ENCODE measurements at regions not wholly inside any gene's neighbourhood (a gene's known extent, or its start where the extent isn't known, plus 50 kb on each side); places are given as distances from the start of the nearest gene placed in this dataset.
A peak's percentile ranks its signal among the peaks of the same experiment; 100 is the strongest.
"Not testable (repeated sequence)": the region's sequence is repeated elsewhere in the genome, so short reads cannot be mapped to it uniquely, and the experiment has no call there.

- no peak overlapping the region for H3K27ac ChIP-seq (ENCODE audit: low read length)
- no peak for DNase-seq
- no peak for ATAC-seq
- no peaks in the 10 kb centered on the region for H3K27me3 ChIP-seq (ENCODE audit: control insufficient read depth, insufficient read depth)
- no peak overlapping the region for H3K4me3 ChIP-seq (ENCODE audit: low read length)
- no peaks in the 10 kb centered on the region for H3K9me3 ChIP-seq (ENCODE audit: control insufficient read depth, low read length)
- intact Hi-C loops (cut with DNase I) = no loop called here
- no peaks in the 10 kb centered on the region for H3K4me1 ChIP-seq (ENCODE audit: control insufficient read depth, insufficient read depth, low read length)
- WGBS = 98% methylated on average over 2 of the region's 2 CpGs
These were observed 65.0 kb upstream of the ACYP2 start for GRCh38 chr2:54050445-54050844.

GRCh38 chr2:54049365-54049764, 66.0 kb upstream of the ACYP2 start:
- H3K4me3 ChIP-seq (ENCODE audit: low read length) = no peak overlapping the region
- ATAC-seq = no peak
- H3K9me3 ChIP-seq (ENCODE audit: control insufficient read depth, low read length) = no peaks in the 10 kb centered on the region
- DNase-seq = no peak
- whole genome bisulfite sequencing = 81% methylated on average over 1 of the region's 1 CpG
- H3K4me1 ChIP-seq (ENCODE audit: control insufficient read depth, insufficient read depth, low read length) = no peaks in the 10 kb centered on the region
- intact Hi-C loops (cut with DNase I) = no loop called here
- H3K27ac ChIP-seq (ENCODE audit: low read length) = no peak overlapping the region
- H3K27me3 ChIP-seq (ENCODE audit: control insufficient read depth, insufficient read depth) = no peaks in the 10 kb centered on the region

- DNase-seq; H3K27me3 ChIP-seq (ENCODE audit: control insufficient read depth, insufficient read depth); H3K4me3 ChIP-seq (ENCODE audit: low read length); ATAC-seq; H3K27ac ChIP-seq (ENCODE audit: low read length); intact Hi-C loops (cut with DNase I); H3K9me3 ChIP-seq (ENCODE audit: control insufficient read depth, low read length); H3K4me1 ChIP-seq (ENCODE audit: control insufficient read depth, insufficient read depth, low read length): not testable (repeated sequence)
- 87% methylated on average over 7 of the region's 7 CpGs for WGBS
These were observed 66.5 kb upstream of the ACYP2 start for GRCh38 chr2:54048896-54049295.

- H3K27me3 ChIP-seq (ENCODE audit: control insufficient read depth, insufficient read depth) = no peaks in the 10 kb centered on the region
- peaks cover 2% of the 10 kb centered on the region for H3K4me1 ChIP-seq (ENCODE audit: control insufficient read depth, insufficient read depth, low read length)
- WGBS = over 99% methylated on average over 2 of the region's 2 CpGs
- DNase-seq (no peak), ATAC-seq (peak in 1 of 2 donors; percentile 19)
- H3K9me3 ChIP-seq (ENCODE audit: control insufficient read depth, low read length) = no peaks in the 10 kb centered on the region
- H3K4me3 ChIP-seq (ENCODE audit: low read length) = no peak overlapping the region
- H3K27ac ChIP-seq (ENCODE audit: low read length) = no peak overlapping the region
- intact Hi-C loops (cut with DNase I) = no loop called here
These were observed 67.2 kb upstream of the ACYP2 start for GRCh38 chr2:54048117-54048785.

GRCh38 chr2:54047658-54048057, 67.8 kb upstream of the ACYP2 start:
- Histone ChIP-seq H3K4me3 (ENCODE audit: low read length) (no peak overlapping the region), H3K4me1 (ENCODE audit: control insufficient read depth, insufficient read depth, low read length) (peaks cover 2% of the 10 kb centered on the region), H3K9me3 (ENCODE audit: control insufficient read depth, low read length) (no peaks in the 10 kb centered on the region), H3K27me3 (ENCODE audit: control insufficient read depth, insufficient read depth) (no peaks in the 10 kb centered on the region), H3K27ac (ENCODE audit: low read length) (no peak overlapping the region)
- ATAC-seq (no peak), DNase-seq (no peak)
- intact Hi-C loops (cut with DNase I) = no loop called here
- 75% methylated on average over 3 of the region's 3 CpGs for WGBS

GRCh38 chr2:54047091-54047490, 68.3 kb upstream of the ACYP2 start:
- Histone ChIP-seq H3K4me1 (ENCODE audit: control insufficient read depth, insufficient read depth, low read length) (peaks cover 2% of the 10 kb centered on the region), H3K27me3 (ENCODE audit: control insufficient read depth, insufficient read depth) (no peaks in the 10 kb centered on the region), H3K9me3 (ENCODE audit: control insufficient read depth, low read length) (no peaks in the 10 kb centered on the region), H3K27ac (ENCODE audit: low read length) (no peak overlapping the region), H3K4me3 (ENCODE audit: low read length) (no peak overlapping the region)
- ATAC-seq = no peak
- DNase-seq = no peak
- WGBS = 86% methylated on average over 4 of the region's 4 CpGs
- intact Hi-C loops (cut with DNase I) = no loop called here

GRCh38 chr2:54042897-54043620, 72.3 kb upstream of the PSME4 start:
- no peak overlapping the region for H3K4me3 ChIP-seq (ENCODE audit: low read length)
- H3K27ac ChIP-seq (ENCODE audit: low read length) = peak overlapping the region; percentile 56
- H3K9me3 ChIP-seq (ENCODE audit: control insufficient read depth, low read length) = no peaks in the 10 kb centered on the region
- WGBS = 64% methylated on average over 2 of the region's 2 CpGs
- peaks cover 4% of the 10 kb centered on the region for H3K4me1 ChIP-seq (ENCODE audit: control insufficient read depth, insufficient read depth, low read length)
- no peaks in the 10 kb centered on the region for H3K27me3 ChIP-seq (ENCODE audit: control insufficient read depth, insufficient read depth)
- no peak for DNase-seq
- ATAC-seq = peak; percentile 42 to 53
- intact Hi-C loops (cut with DNase I) = no loop called here

- Histone ChIP-seq H3K9me3 (ENCODE audit: control insufficient read depth, low read length) (no peaks in the 10 kb centered on the region), H3K27me3 (ENCODE audit: control insufficient read depth, insufficient read depth) (no peaks in the 10 kb centered on the region), H3K27ac (ENCODE audit: low read length) (peak overlapping the region; percentile 56), H3K4me3 (ENCODE audit: low read length) (no peak overlapping the region), H3K4me1 (ENCODE audit: control insufficient read depth, insufficient read depth, low read length) (peaks cover 4% of the 10 kb centered on the region)
- no peak for DNase-seq
- intact Hi-C loops (cut with DNase I) = no loop called here
- ATAC-seq = no peak
- WGBS = 52% methylated on average over 2 of the region's 2 CpGs
These were observed 71.5 kb upstream of the PSME4 start for GRCh38 chr2:54042341-54042740.

GRCh38 chr2:54041135-54041534, 70.3 kb upstream of the PSME4 start:
- Histone ChIP-seq H3K4me1 (ENCODE audit: control insufficient read depth, insufficient read depth, low read length) (peaks cover 4% of the 10 kb centered on the region), H3K27me3 (ENCODE audit: control insufficient read depth, insufficient read depth) (no peaks in the 10 kb centered on the region), H3K27ac (ENCODE audit: low read length) (no peak overlapping the region), H3K9me3 (ENCODE audit: control insufficient read depth, low read length) (no peaks in the 10 kb centered on the region), H3K4me3 (ENCODE audit: low read length) (no peak overlapping the region)
- intact Hi-C loops (cut with DNase I) = no loop called here
- ATAC-seq (no peak), DNase-seq (no peak)
- 87% methylated on average over 4 of the region's 4 CpGs for WGBS

GRCh38 chr2:54040685-54041084, 69.9 kb upstream of the PSME4 start:
- DNase-seq (no peak), ATAC-seq (no peak)
- H3K27ac ChIP-seq (ENCODE audit: low read length) = no peak overlapping the region
- no peaks in the 10 kb centered on the region for H3K9me3 ChIP-seq (ENCODE audit: control insufficient read depth, low read length)
- 95% methylated on average over 1 of the region's 1 CpG for WGBS
- H3K4me3 ChIP-seq (ENCODE audit: low read length) = no peak overlapping the region
- intact Hi-C loops (cut with DNase I) = no loop called here
- peaks cover 4% of the 10 kb centered on the region for H3K4me1 ChIP-seq (ENCODE audit: control insufficient read depth, insufficient read depth, low read length)
- H3K27me3 ChIP-seq (ENCODE audit: control insufficient read depth, insufficient read depth) = no peaks in the 10 kb centered on the region

- no peak overlapping the region for H3K27ac ChIP-seq (ENCODE audit: low read length)
- intact Hi-C loops (cut with DNase I) = no loop called here
- ATAC-seq (no peak), DNase-seq (no peak)
- 81% methylated on average over 2 of the region's 2 CpGs for WGBS
- H3K4me3 ChIP-seq (ENCODE audit: low read length) = no peak overlapping the region
- H3K27me3 ChIP-seq (ENCODE audit: control insufficient read depth, insufficient read depth) = no peaks in the 10 kb centered on the region
- H3K4me1 ChIP-seq (ENCODE audit: control insufficient read depth, insufficient read depth, low read length) = peaks cover 4% of the 10 kb centered on the region
- H3K9me3 ChIP-seq (ENCODE audit: control insufficient read depth, low read length) = no peaks in the 10 kb centered on the region
These were observed 69.5 kb upstream of the PSME4 start for GRCh38 chr2:54040250-54040649.

Data from right cardiac atrium (tissue), 5 donors.